ENCODE measurements at regions not wholly inside any gene's neighbourhood (a gene's known extent, or its start where the extent isn't known, plus 50 kb on each side); places are given as distances from the start of the nearest gene placed in this dataset.
"Not testable (repeated sequence)": the region's sequence is repeated elsewhere in the genome, so short reads cannot be mapped to it uniquely, and the experiment has no call there.

GRCh38 chr6:26234421-26235301 lies 130.3 kb upstream of the BTN3A2 start:
- POLR2A ChIA-PET: interaction anchor here (0.6 to 6.9 kb wide), 29 partner anchors 11 to 1658 kb away, joined by 3 to 190 read pairs (median 8); partner anchors contain the start of gene HMGN4
- peaks cover 2% of the 10 kb centered on the region for H3K27me3 Mint-ChIP-seq
- peak overlapping the region; percentile 100 for H3K27ac Mint-ChIP-seq
- DNase-seq: peak; percentile 81
- peaks cover 31% of the 10 kb centered on the region for H3K4me1 Mint-ChIP-seq
- no peaks in the 10 kb centered on the region for H3K9me3 Mint-ChIP-seq (ENCODE audit: low read depth)
- CTCF ChIA-PET: interaction anchor here (0.7 to 5.6 kb wide), 9 partner anchors 9 to 209 kb away, joined by 3 to 34 read pairs (median 4); a partner anchor contains a TSS
- intact Hi-C loops (cut with DNase I, micrococcal nuclease): loop anchor here (1.0 to 2.0 kb wide), 8 partner anchors 16 to 76 kb away; a partner anchor contains a TSS
- ATAC-seq: peak; percentile 73
- H3K36me3 Mint-ChIP-seq (ENCODE audit: low read depth): peaks cover 16% of the 10 kb centered on the region
- H3K4me3 Mint-ChIP-seq: peak overlapping the region; percentile 77

GRCh38 chr6:26235302-26235670 lies 129.7 kb upstream of the BTN3A2 start:
- DNase-seq: no peak
- peak overlapping the region; percentile 100 for H3K27ac Mint-ChIP-seq
- H3K36me3 Mint-ChIP-seq (ENCODE audit: low read depth): peaks cover 19% of the 10 kb centered on the region
- H3K9me3 Mint-ChIP-seq (ENCODE audit: low read depth): no peaks in the 10 kb centered on the region
- peak overlapping the region; percentile 77 for H3K4me3 Mint-ChIP-seq
- ChIA-PET POLR2A (interaction anchor here (0.6 to 6.9 kb wide), 18 partner anchors 11 to 1658 kb away, joined by 3 to 190 read pairs (median 10); a partner anchor contains a TSS), CTCF (interaction anchor here (1.1 to 5.6 kb wide), 4 partner anchors 8 to 38 kb away, joined by 3 to 34 read pairs (median 4); a partner anchor contains a TSS)
- peaks cover 2% of the 10 kb centered on the region for H3K27me3 Mint-ChIP-seq
- ATAC-seq: no peak
- peaks cover 35% of the 10 kb centered on the region for H3K4me1 Mint-ChIP-seq
- intact Hi-C loops (cut with DNase I, micrococcal nuclease): loop anchor here (2.0 kb wide), 2 partner anchors 16 to 18 kb away; a partner anchor contains a TSS

- intact Hi-C loops (cut with DNase I, micrococcal nuclease); H3K4me3 Mint-ChIP-seq; H3K27me3 Mint-ChIP-seq; ATAC-seq; H3K9me3 Mint-ChIP-seq (ENCODE audit: low read depth); DNase-seq: not testable (repeated sequence)
- peaks cover 10% of the 10 kb centered on the region for H3K36me3 Mint-ChIP-seq (ENCODE audit: low read depth)
- ChIA-PET POLR2A (interaction anchor here (0.6 kb wide), 1 partner anchor 115 kb away, joined by 4 read pairs; a partner anchor contains a TSS), CTCF (interaction anchor here (0.7 kb wide), 1 partner anchor 47 kb away, joined by 4 read pairs; no protein-coding TSS in a partner anchor)
- H3K27ac Mint-ChIP-seq: peak overlapping the region; percentile 47
- peaks cover 33% of the 10 kb centered on the region for H3K4me1 Mint-ChIP-seq
These were observed 125.6 kb upstream of the BTN3A2 start for GRCh38 chr6:26239415-26239814.

GRCh38 chr6:26240157-26241032 lies 124.6 kb upstream of the BTN3A2 start:
- Mint-ChIP-seq H3K36me3 (ENCODE audit: low read depth) (peaks cover 8% of the 10 kb centered on the region), H3K4me3 (peak overlapping the region; percentile 83), H3K9me3 (ENCODE audit: low read depth) (peaks cover 1% of the 10 kb centered on the region), H3K27ac (peak overlapping the region; percentile 98), H3K4me1 (peaks cover 26% of the 10 kb centered on the region), H3K27me3 (no peaks in the 10 kb centered on the region)
- POLR2A ChIA-PET: interaction anchor here (0.6 to 2.1 kb wide), 13 partner anchors 10 to 1569 kb away, joined by 3 to 32 read pairs (median 4); a partner anchor contains a TSS
- peak; percentile 85 for DNase-seq
- peak; percentile 83 for ATAC-seq
- CTCF ChIA-PET: interaction anchor here (0.7 to 1.1 kb wide), 2 partner anchors 24 to 48 kb away, joined by 3 to 4 read pairs; a partner anchor contains a TSS
- intact Hi-C loops (cut with DNase I, micrococcal nuclease): loop anchor here (1.0 to 2.0 kb wide), 6 partner anchors 10 to 45 kb away; a partner anchor contains a TSS

GRCh38 chr6:26241033-26241895 lies 123.7 kb upstream of the BTN3A2 start:
- peak overlapping the region; percentile 98 for H3K27ac Mint-ChIP-seq
- ATAC-seq (peak; percentile 31), DNase-seq (peak; percentile 88)
- no peaks in the 10 kb centered on the region for H3K27me3 Mint-ChIP-seq
- POLR2A ChIA-PET: interaction anchor here (0.6 to 2.1 kb wide), 15 partner anchors 9 to 1568 kb away, joined by 3 to 32 read pairs (median 4); a partner anchor contains a TSS
- CTCF ChIA-PET: interaction anchor here (1.1 kb wide), 1 partner anchor 25 kb away, joined by 3 read pairs; a partner anchor contains a TSS
- H3K9me3 Mint-ChIP-seq (ENCODE audit: low read depth): peaks cover 1% of the 10 kb centered on the region
- H3K36me3 Mint-ChIP-seq (ENCODE audit: low read depth): peaks cover 8% of the 10 kb centered on the region
- H3K4me1 Mint-ChIP-seq: peaks cover 23% of the 10 kb centered on the region
- intact Hi-C loops (cut with DNase I, micrococcal nuclease): loop anchor here in 1 of 2 experiments (2.0 kb wide), 1 partner anchor 30 kb away; a partner anchor contains a TSS
- peak overlapping the region; percentile 83 for H3K4me3 Mint-ChIP-seq

- no peaks in the 10 kb centered on the region for H3K27me3 Mint-ChIP-seq
- no peak overlapping the region for H3K4me3 Mint-ChIP-seq
- intact Hi-C loops (cut with DNase I, micrococcal nuclease): no loop called here
- no peak overlapping the region for H3K27ac Mint-ChIP-seq
- DNase-seq: no peak
- CTCF ChIA-PET: interaction anchor here (1.0 to 1.3 kb wide), 3 partner anchors 9 to 43 kb away, joined by 3 to 4 read pairs (median 3); a partner anchor contains a TSS
- no peak for ATAC-seq
- H3K36me3 Mint-ChIP-seq (ENCODE audit: low read depth): peaks cover 8% of the 10 kb centered on the region
- H3K4me1 Mint-ChIP-seq: peaks cover 24% of the 10 kb centered on the region
- peaks cover 1% of the 10 kb centered on the region for H3K9me3 Mint-ChIP-seq (ENCODE audit: low read depth)
- POLR2A ChIA-PET: interaction anchor here (1.0 kb wide), 1 partner anchor 27 kb away, joined by 3 read pairs; no protein-coding TSS in a partner anchor
These were observed 121.9 kb upstream of the BTN3A2 start for GRCh38 chr6:26243132-26243531.

GRCh38 chr6:26243752-26244151 lies 121.2 kb upstream of the BTN3A2 start:
- Mint-ChIP-seq H3K27me3 (no peaks in the 10 kb centered on the region), H3K27ac (no peak overlapping the region), H3K4me1 (peaks cover 27% of the 10 kb centered on the region), H3K4me3 (no peak overlapping the region), H3K9me3 (ENCODE audit: low read depth) (peaks cover 1% of the 10 kb centered on the region), H3K36me3 (ENCODE audit: low read depth) (peaks cover 8% of the 10 kb centered on the region)
- POLR2A ChIA-PET: no interaction called here
- intact Hi-C loops (cut with DNase I, micrococcal nuclease): no loop called here
- no peak for DNase-seq
- CTCF ChIA-PET: interaction anchor here (1.2 to 1.3 kb wide), 2 partner anchors 9 to 44 kb away, joined by 3 to 4 read pairs; a partner anchor contains a TSS
- ATAC-seq: no peak

GRCh38 chr6:26246058-26246457 lies 118.9 kb upstream of the BTN3A2 start:
- no peak overlapping the region for H3K4me3 Mint-ChIP-seq
- peaks cover 19% of the 10 kb centered on the region for H3K4me1 Mint-ChIP-seq
- no peaks in the 10 kb centered on the region for H3K27me3 Mint-ChIP-seq
- ChIA-PET CTCF (no interaction called here), POLR2A (no interaction called here)
- intact Hi-C loops (cut with DNase I, micrococcal nuclease): no loop called here
- peaks cover 1% of the 10 kb centered on the region for H3K9me3 Mint-ChIP-seq (ENCODE audit: low read depth)
- peak overlapping the region; percentile 31 for H3K27ac Mint-ChIP-seq
- no peak for DNase-seq
- ATAC-seq: no peak
- peaks cover 3% of the 10 kb centered on the region for H3K36me3 Mint-ChIP-seq (ENCODE audit: low read depth)

GRCh38 chr6:26246553-26246952 lies 118.4 kb upstream of the BTN3A2 start:
- Mint-ChIP-seq H3K4me3 (no peak overlapping the region), H3K36me3 (ENCODE audit: low read depth) (no peaks in the 10 kb centered on the region), H3K9me3 (ENCODE audit: low read depth) (no peaks in the 10 kb centered on the region), H3K27ac (no peak overlapping the region), H3K4me1 (peaks cover 16% of the 10 kb centered on the region), H3K27me3 (no peaks in the 10 kb centered on the region)
- CTCF ChIA-PET: no interaction called here
- ATAC-seq: no peak
- no peak for DNase-seq
- intact Hi-C loops (cut with DNase I, micrococcal nuclease): no loop called here
- POLR2A ChIA-PET: no interaction called here

- CTCF ChIA-PET: interaction anchor here (1.1 to 4.0 kb wide), 6 partner anchors 14 to 67 kb away, joined by 5 to 34 read pairs (median 11); a partner anchor contains a TSS
- Mint-ChIP-seq H3K36me3 (ENCODE audit: low read depth) (peaks cover 2% of the 10 kb centered on the region), H3K27me3 (no peaks in the 10 kb centered on the region), H3K27ac (peak overlapping the region; percentile 97), H3K9me3 (ENCODE audit: low read depth) (no peaks in the 10 kb centered on the region), H3K4me1 (peaks cover 14% of the 10 kb centered on the region), H3K4me3 (peak overlapping the region; percentile 86)
- intact Hi-C loops (cut with DNase I, micrococcal nuclease): no loop called here
- ATAC-seq (peak; percentile 31), DNase-seq (no peak)
- POLR2A ChIA-PET: interaction anchor here (1.3 to 4.0 kb wide), 12 partner anchors 9 to 897 kb away, joined by 3 to 73 read pairs (median 14); a partner anchor contains a TSS
These were observed 115.4 kb upstream of the BTN3A2 start for GRCh38 chr6:26249707-26249956.

All from activated CD4-positive, alpha-beta T cell treated with anti-CD3 and anti-CD28 coated beads for 36 hours (primary cell).